Naive thymus-derived CD4-positive, alpha-beta T cell (primary cell): ENCODE measurements at regions not wholly inside any gene's neighbourhood (a gene's known extent, or its start where the extent isn't known, plus 50 kb on each side); places are given as distances from the start of the nearest gene placed in this dataset.
A peak's percentile ranks its signal among the peaks of the same experiment; 100 is the strongest.

Experiments used
- ATAC-seq: fragments of 150-1000 bp; cut with Tn5 transposase; 2 replicates; pipeline ENCODE4 v1.10.0; 2021; ENCODE audit warnings: mild to moderate bottlenecking, moderate library complexity
- CTCF ChIA-PET: fragments of 350-600 bp; sonication (Branson Sonifier 250); formaldehyde crosslinking; loops from one replicate; lab custom pipeline; 2021; ENCODE audit warnings: antibody characterized with exemption; lab: Charles Lee
- POLR2A ChIA-PET: fragments of 350-600 bp; sonication (Branson Sonifier 250); formaldehyde crosslinking; loops from one replicate; lab custom pipeline; 2021; ENCODE audit warnings: antibody characterized with exemption, inconsistent platforms; lab: Charles Lee
- DNase-seq, 9 donors: peaks; one replicate each; pipeline versions ENCODE4 v3.0.0 to v3.0.0-alpha.2; 2020 to 2022; ENCODE audit warnings: mixed read lengths in 1 of 9
- H3K27ac ChIP-seq: one replicate; pipeline ENCODE4 v1.7.0; 2013; ENCODE audit warnings: mild to moderate bottlenecking, low read depth, low read length, moderate library complexity
- H3K27me3 ChIP-seq, 2 donors: one replicate each; pipeline ENCODE4 v1.7.0; 2013; ENCODE audit warnings: low read length in 2 of 2, mild to moderate bottlenecking in 2 of 2, moderate library complexity in 2 of 2; ENCODE audit not compliant: control insufficient read depth in 2 of 2, insufficient read depth in 2 of 2
- H3K36me3 ChIP-seq, 3 experiments: 1 replicate in 2 of 3; 2 replicates in 1 of 3; pipeline ENCODE4 v1.7.0; 2013; ENCODE audit warnings: low read length in 3 of 3, mild to moderate bottlenecking in 3 of 3, moderate library complexity in 1 of 3; ENCODE audit not compliant: insufficient read depth in 3 of 3, control insufficient read depth in 2 of 3
- H3K4me1 ChIP-seq, 2 donors: one replicate each; pipeline ENCODE4 v1.7.0; 2013; ENCODE audit warnings: low read length in 2 of 2, mild to moderate bottlenecking in 2 of 2, moderate library complexity in 1 of 2; ENCODE audit not compliant: control insufficient read depth in 2 of 2, insufficient read depth in 2 of 2
- H3K4me3 ChIP-seq: 2 replicates; pipeline ENCODE4 v1.7.0; 2013; ENCODE audit warnings: mild to moderate bottlenecking, low read length
- H3K9me3 ChIP-seq, 3 experiments: 1 replicate in 2 of 3; 2 replicates in 1 of 3; pipeline ENCODE4 v1.7.0; 2013; ENCODE audit warnings: low read length in 3 of 3; ENCODE audit not compliant: control insufficient read depth in 2 of 3
- H3K27ac Mint-ChIP-seq, 9 donors: one replicate each; pipeline ENCODE4 v1.8.0; 2020 to 2022; ENCODE audit warnings: mixed read lengths in 9 of 9, mild to moderate bottlenecking in 8 of 9, moderate library complexity in 5 of 9, inconsistent platforms in 2 of 9
- H3K27me3 Mint-ChIP-seq, 5 donors: one replicate each; pipeline ENCODE4 v1.8.0; 2021 to 2022; ENCODE audit warnings: mixed read lengths in 5 of 5, mild to moderate bottlenecking in 1 of 5
- H3K36me3 Mint-ChIP-seq, 5 donors: one replicate each; pipeline ENCODE4 v1.8.0; 2020 to 2022; ENCODE audit warnings: mixed read lengths in 5 of 5, mild to moderate bottlenecking in 3 of 5, inconsistent platforms in 1 of 5
- H3K4me1 Mint-ChIP-seq, 7 donors: one replicate each; pipeline ENCODE4 v1.8.0; 2020 to 2022; ENCODE audit warnings: mixed read lengths in 7 of 7, mild to moderate bottlenecking in 3 of 7, inconsistent platforms in 1 of 7
- H3K4me3 Mint-ChIP-seq, 10 donors: one replicate each; pipeline ENCODE4 v1.8.0; 2020 to 2022; ENCODE audit warnings: mild to moderate bottlenecking in 10 of 10, mixed read lengths in 10 of 10, moderate library complexity in 6 of 10, inconsistent platforms in 2 of 10
- H3K9me3 Mint-ChIP-seq, 11 donors: one replicate each; pipeline ENCODE4 v1.8.0; 2020 to 2022; ENCODE audit warnings: mixed read lengths in 11 of 11, mild to moderate bottlenecking in 4 of 11, inconsistent platforms in 1 of 11, moderate library complexity in 1 of 11
- intact Hi-C, 2 donors: fragments of 100-400 bp; cut with micrococcal nuclease; formaldehyde crosslinking; loops; one replicate each; pipeline ENCODE4 v1.15.1; 2023

- DNase-seq (peak in 1 of 9 donors; percentile 38), ATAC-seq (peak; percentile 47)
- H3K27me3 ChIP-seq, result no peaks in the 10 kb centered on the region
- Mint-ChIP-seq H3K9me3 (peaks cover 0 to 3% (median 0%) of the 10 kb centered on the region in 11 donors), H3K36me3 (peaks cover 0 to 6% (median 0%) of the 10 kb centered on the region in 5 donors), H3K27me3 (peaks cover 0 to 8% (median 0%) of the 10 kb centered on the region in 5 donors), H3K4me1 (peaks cover 12 to 58% (median 25%) of the 10 kb centered on the region in 7 donors), H3K27ac (peak overlapping the region in 2 of 9 donors; percentile 13 to 85), H3K4me3 (peak overlapping the region in 5 of 10 donors; percentile 6 to 74 (median 43))
- peaks cover 5 to 14% of the 10 kb centered on the region in 2 donors for H3K4me1 ChIP-seq
- no peak overlapping the region for H3K4me3 ChIP-seq
- POLR2A ChIA-PET, result no interaction called here
- no peaks in the 10 kb centered on the region for H3K9me3 ChIP-seq
- no peaks in the 10 kb centered on the region for H3K36me3 ChIP-seq
- CTCF ChIA-PET, result no interaction called here
- intact Hi-C loops, result loop anchor here in 1 of 2 donors (5.0 kb wide), 2 partner anchors 45 to 290 kb away; no protein-coding TSS in a partner anchor
- H3K27ac ChIP-seq, result no peak overlapping the region
These were observed 294.7 kb upstream of the PITRM1 start for GRCh38 chr10:3467052-3467951.

DNA sequence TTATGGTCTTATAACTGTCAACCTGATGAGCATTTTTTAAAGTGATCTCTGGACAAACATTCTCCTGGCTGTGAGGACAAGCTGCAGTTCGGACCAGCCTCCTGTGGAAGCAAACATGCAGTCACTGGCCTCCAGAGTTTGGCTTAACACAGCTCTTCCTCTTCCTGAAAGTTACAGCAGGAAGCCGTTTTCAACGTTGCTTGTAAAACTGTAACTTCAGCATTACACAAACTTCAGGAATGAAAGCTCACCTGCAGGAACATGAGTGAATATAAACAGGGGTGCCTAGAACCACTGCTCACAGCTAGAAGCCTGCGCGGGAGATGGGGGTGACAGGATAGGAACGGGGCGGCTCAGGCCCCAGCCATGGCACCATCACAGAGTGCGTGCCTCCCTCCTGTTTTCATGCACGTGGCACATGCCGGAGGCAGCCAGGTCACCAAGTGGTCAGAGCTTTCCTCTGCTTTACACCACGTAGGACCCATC, 292.9 kb upstream of the PITRM1 start:
- no peak for DNase-seq
- Mint-ChIP-seq H3K27ac (peak overlapping the region in 2 of 9 donors; percentile 20), H3K4me3 (no peak overlapping the region), H3K4me1 (peaks cover 5 to 49% (median 16%) of the 10 kb centered on the region in 7 donors), H3K36me3 (peaks cover 0 to 8% (median 0%) of the 10 kb centered on the region in 5 donors), H3K27me3 (peaks cover 0 to 8% (median 0%) of the 10 kb centered on the region in 5 donors), H3K9me3 (peaks cover 0 to 3% (median 0%) of the 10 kb centered on the region in 11 donors)
- ATAC-seq, result no peak
- ChIA-PET CTCF (interaction anchor here (1.0 kb wide), 1 partner anchor 10 kb away, joined by 4 read pairs; no protein-coding TSS in a partner anchor), POLR2A (interaction anchor here (1.1 to 1.3 kb wide), 2 partner anchors 10 to 13 kb away, joined by 3 to 4 read pairs; no protein-coding TSS in a partner anchor)
- Histone ChIP-seq H3K4me3 (no peak overlapping the region), H3K4me1 (peaks cover 0 to 7% of the 10 kb centered on the region in 2 donors), H3K27me3 (no peaks in the 10 kb centered on the region), H3K27ac (no peak overlapping the region), H3K36me3 (no peaks in the 10 kb centered on the region), H3K9me3 (no peaks in the 10 kb centered on the region)
- intact Hi-C loops, result loop anchor here in 1 of 2 donors (5.0 kb wide), 2 partner anchors 43 to 292 kb away; no protein-coding TSS in a partner anchor

DNA sequence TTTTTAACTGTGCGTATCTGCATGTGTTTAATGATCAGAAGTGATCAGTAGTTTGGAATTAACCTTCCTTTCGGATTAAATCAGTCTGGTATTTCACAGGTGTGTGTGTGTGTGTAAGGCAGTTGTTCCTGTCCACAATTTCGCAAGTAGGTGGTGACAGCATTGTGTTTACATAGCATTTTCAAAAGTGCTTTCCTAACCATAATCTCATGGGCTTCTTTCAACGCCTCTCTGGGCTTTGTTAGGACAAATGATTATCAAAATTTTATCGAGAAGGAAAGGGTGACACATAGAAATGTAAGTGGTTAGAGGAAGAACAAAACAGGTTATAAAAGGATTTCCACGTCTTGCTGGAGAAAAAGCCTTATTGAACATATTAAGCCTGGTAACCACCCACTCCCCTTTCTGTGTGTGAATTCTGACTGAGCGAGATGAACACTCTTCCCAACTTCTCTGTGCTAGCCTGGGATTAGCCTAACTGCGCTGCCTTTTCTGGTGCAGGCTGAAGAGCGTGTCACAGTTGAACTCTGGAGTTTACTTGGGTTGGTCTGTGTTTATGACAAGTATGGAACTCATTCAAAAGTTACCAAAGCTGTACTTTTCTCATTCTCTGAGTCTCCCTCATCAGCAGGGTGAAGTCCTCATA, 292.3 kb upstream of the PITRM1 start:
- Histone ChIP-seq H3K36me3 (no peaks in the 10 kb centered on the region), H3K9me3 (no peaks in the 10 kb centered on the region), H3K27me3 (no peaks in the 10 kb centered on the region), H3K4me1 (peaks cover 0 to 7% of the 10 kb centered on the region in 2 donors), H3K4me3 (no peak overlapping the region), H3K27ac (no peak overlapping the region)
- peaks cover 0 to 6% (median 0%) of the 10 kb centered on the region in 11 donors for H3K9me3 Mint-ChIP-seq
- intact Hi-C loops, result loop anchor here in 1 of 2 donors (5.0 kb wide), 2 partner anchors 43 to 292 kb away; no protein-coding TSS in a partner anchor
- POLR2A ChIA-PET, result interaction anchor here (1.1 to 1.3 kb wide), 2 partner anchors 9 to 12 kb away, joined by 3 to 4 read pairs; no protein-coding TSS in a partner anchor
- peak overlapping the region in 1 of 9 donors; percentile 20 for H3K27ac Mint-ChIP-seq
- ATAC-seq, result no peak
- no peak for DNase-seq
- peaks cover 5 to 45% (median 16%) of the 10 kb centered on the region in 7 donors for H3K4me1 Mint-ChIP-seq
- CTCF ChIA-PET, result interaction anchor here (1.0 kb wide), 1 partner anchor 10 kb away, joined by 4 read pairs; no protein-coding TSS in a partner anchor
- peaks cover 0 to 8% (median 0%) of the 10 kb centered on the region in 5 donors for H3K36me3 Mint-ChIP-seq
- peaks cover 0 to 8% (median 0%) of the 10 kb centered on the region in 5 donors for H3K27me3 Mint-ChIP-seq
- no peak overlapping the region for H3K4me3 Mint-ChIP-seq

DNA sequence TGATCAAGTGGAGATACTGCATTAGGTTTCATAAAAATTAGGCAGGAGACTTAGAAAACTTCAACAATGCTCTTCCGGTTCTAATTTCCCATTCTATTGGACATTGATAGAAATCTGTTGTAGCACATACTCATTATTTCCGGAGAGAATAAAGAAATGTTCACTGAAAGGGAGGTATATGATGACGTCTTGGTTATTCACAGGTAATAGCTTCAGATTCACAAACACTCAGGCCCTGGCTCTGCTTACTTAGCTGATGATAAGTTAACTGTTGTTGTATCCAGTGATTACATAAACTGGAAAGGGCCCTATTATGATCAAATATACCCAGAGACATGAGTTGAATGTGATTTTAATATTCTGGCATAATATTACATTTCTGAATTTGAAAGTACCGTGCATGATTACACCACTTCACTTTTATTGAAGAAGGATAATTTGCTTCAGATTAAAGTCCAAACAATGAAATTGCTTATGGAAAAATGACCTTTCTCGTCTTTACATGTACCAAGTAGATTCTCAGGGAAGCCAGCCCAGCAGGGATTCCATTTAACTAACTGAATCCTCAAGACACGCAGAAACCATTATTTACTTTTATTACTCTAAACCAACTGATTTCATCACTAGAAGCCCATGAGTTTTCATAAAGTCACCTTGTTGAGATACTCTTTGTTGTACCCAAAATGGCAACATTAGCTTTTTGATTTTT, 288.0 kb upstream of the PITRM1 start:
- ATAC-seq (no peak), DNase-seq (no peak)
- no peaks in the 10 kb centered on the region for H3K36me3 ChIP-seq
- H3K27me3 Mint-ChIP-seq, result peaks cover 0 to 4% (median 0%) of the 10 kb centered on the region in 5 donors
- peaks cover 2 to 30% (median 14%) of the 10 kb centered on the region in 7 donors for H3K4me1 Mint-ChIP-seq
- intact Hi-C loops, result no loop called here
- H3K27me3 ChIP-seq, result no peaks in the 10 kb centered on the region
- ChIA-PET CTCF (no interaction called here), POLR2A (interaction anchor here (1.0 kb wide), 1 partner anchor 9 kb away, joined by 3 read pairs; no protein-coding TSS in a partner anchor)
- peaks cover 0 to 12% of the 10 kb centered on the region in 2 donors for H3K4me1 ChIP-seq
- H3K9me3 Mint-ChIP-seq, result peaks cover 0 to 22% (median 0%) of the 10 kb centered on the region in 11 donors
- no peaks in the 10 kb centered on the region for H3K9me3 ChIP-seq
- H3K4me3 Mint-ChIP-seq, result no peak overlapping the region
- peaks cover 0 to 8% (median 0%) of the 10 kb centered on the region in 5 donors for H3K36me3 Mint-ChIP-seq
- no peak overlapping the region for H3K4me3 ChIP-seq
- no peak overlapping the region for H3K27ac ChIP-seq
- H3K27ac Mint-ChIP-seq, result no peak overlapping the region

- Histone ChIP-seq H3K9me3 (no peaks in the 10 kb centered on the region), H3K36me3 (no peaks in the 10 kb centered on the region), H3K4me3 (no peak overlapping the region), H3K27me3 (no peaks in the 10 kb centered on the region), H3K27ac (no peak overlapping the region), H3K4me1 (peaks cover 0 to 38% of the 10 kb centered on the region in 2 donors)
- ChIA-PET CTCF (interaction anchor here (0.6 to 1.5 kb wide), 3 partner anchors 10 to 933 kb away, joined by 3 to 4 read pairs (median 4); partner anchors contain the start of gene KLF6), POLR2A (interaction anchor here (0.9 to 6.3 kb wide), 2 partner anchors 10 to 328 kb away, joined by 4 to 59 read pairs; partner anchors contain the start of gene KLF6)
- Mint-ChIP-seq H3K9me3 (peaks cover 0 to 19% (median 0%) of the 10 kb centered on the region in 11 donors), H3K27me3 (peaks cover 0 to 11% (median 0%) of the 10 kb centered on the region in 5 donors), H3K36me3 (peaks cover 0 to 3% (median 0%) of the 10 kb centered on the region in 5 donors), H3K27ac (peak overlapping the region; percentile 18 to 95 (median 87)), H3K4me1 (peaks cover 7 to 57% (median 36%) of the 10 kb centered on the region in 7 donors), H3K4me3 (peak overlapping the region in 9 of 10 donors; percentile 12 to 71 (median 41))
- DNase-seq, result peak in 5 of 9 donors; percentile 13 to 37 (median 14)
- ATAC-seq, result no peak
- intact Hi-C loops, result loop anchor here in 1 of 2 donors (10.0 kb wide), 2 partner anchors 519 to 679 kb away; no protein-coding TSS in a partner anchor
These were observed 283.1 kb upstream of the PITRM1 start for GRCh38 chr10:3455385-3456334.
